Neural cell (in vitro differentiated cells): ENCODE measurements at regions not wholly inside any gene's neighbourhood (a gene's known extent, or its start where the extent isn't known, plus 50 kb on each side); places are given as distances from the start of the nearest gene placed in this dataset.
A peak's percentile ranks its signal among the peaks of the same experiment; 100 is the strongest.

Experiments used
- H2AFZ ChIP-seq: fragments of 200-600, 300-800 bp; sonication (generic), shearing (Covaris generic); 2 replicates; pipeline ENCODE4 v1.6.0; 2014; ENCODE audit warnings: low read depth, mild to moderate bottlenecking, antibody characterized with exemption, low read length, moderate library complexity
- H3F3A ChIP-seq: fragments of 200-600 bp; shearing (Covaris generic); 2 replicates; pipeline ENCODE4 v1.6.1; 2016; ENCODE audit warnings: mild to moderate bottlenecking, moderate library complexity, mixed read lengths, antibody characterized with exemption, low read length; ENCODE audit not compliant: insufficient read depth, poor library complexity, severe bottlenecking
- H3K27ac ChIP-seq: fragments of 200-600, 300-800 bp; sonication (generic), shearing (Covaris generic); 2 replicates; pipeline ENCODE4 v1.5.1; 2014; ENCODE audit warnings: mild to moderate bottlenecking, low read length, moderate library complexity
- H3K27me3 ChIP-seq: fragments of 300-800, 200-600 bp; sonication (generic), shearing (Covaris generic); 2 replicates; pipeline ENCODE4 v1.6.0; 2014; ENCODE audit warnings: mild to moderate bottlenecking, low read depth, low read length, moderate library complexity; ENCODE audit not compliant: insufficient read depth
- H3K36me3 ChIP-seq: fragments of 300-800, 200-600 bp; sonication (generic), shearing (Covaris generic); 2 replicates; pipeline ENCODE4 v1.5.1; 2014; ENCODE audit warnings: mild to moderate bottlenecking, antibody characterized with exemption, low read length, moderate library complexity; ENCODE audit not compliant: insufficient read depth
- H3K4me2 ChIP-seq: fragments of 300-800, 200-600 bp; sonication (generic), shearing (Covaris generic); 2 replicates; pipeline ENCODE4 v1.6.0; 2014; ENCODE audit warnings: mild to moderate bottlenecking, low read length
- H3K4me3 ChIP-seq: fragments of 300-800, 200-600 bp; sonication (generic), shearing (Covaris generic); 2 replicates; pipeline ENCODE4 v1.5.1; 2014; ENCODE audit warnings: mild to moderate bottlenecking, low read length, moderate library complexity
- H3K79me2 ChIP-seq: fragments of 200-600 bp; shearing (Covaris generic); replicated peaks from 2 replicates; pipeline ENCODE4 v1.6.0; 2014; ENCODE audit warnings: mild to moderate bottlenecking, low read length, moderate library complexity; ENCODE audit not compliant: insufficient read depth
- H3K9ac ChIP-seq: fragments of 300-800, 200-600 bp; sonication (generic), shearing (Covaris generic); 2 replicates; pipeline ENCODE4 v1.6.1; 2016; ENCODE audit warnings: mild to moderate bottlenecking, low read length, mixed read lengths
- H3K9me2 ChIP-seq: fragments of 200-600 bp; shearing (Covaris generic); 2 replicates; pipeline ENCODE4 v1.6.1; 2016; ENCODE audit warnings: mild to moderate bottlenecking, low read length, mixed read lengths; ENCODE audit not compliant: insufficient read depth
- H3K9me3 ChIP-seq: fragments of 200-600, 300-800 bp; sonication (generic), shearing (Covaris generic); 2 replicates; pipeline ENCODE4 v1.6.1; 2016; ENCODE audit warnings: mild to moderate bottlenecking, mixed run types, low read length, moderate library complexity, mixed read lengths
- H4K20me1 ChIP-seq: fragments of 200-600 bp; shearing (Covaris generic); 2 replicates; pipeline ENCODE4 v1.6.1; 2016; ENCODE audit warnings: mild to moderate bottlenecking, mixed run types; ENCODE audit not compliant: insufficient read depth
- CTCF ChIP-seq: fragments of 450-650 bp; IDR thresholded peaks from 2 replicates; pipeline ENCODE4 v1.5.1; 2014; ENCODE audit warnings: antibody characterized with exemption, mild to moderate bottlenecking, moderate library complexity; ENCODE audit not compliant: poor library complexity, severe bottlenecking
- EP300 ChIP-seq: fragments of 450-650 bp; conservative IDR thresholded peaks from 2 replicates; pipeline ENCODE4 v1.6.1; 2014; ENCODE audit warnings: antibody characterized with exemption, mild to moderate bottlenecking, moderate library complexity; ENCODE audit not compliant: poor library complexity, severe bottlenecking
- EZH2 ChIP-seq: fragments of 200-600, 300-800 bp; shearing (Covaris generic), sonication (generic); IDR thresholded peaks from 2 replicates; pipeline ENCODE4 v1.6.1; 2014; ENCODE audit warnings: antibody characterized with exemption, low read length, borderline replicate concordance, mild to moderate bottlenecking; ENCODE audit not compliant: insufficient read depth, poor library complexity, severe bottlenecking
- MXI1 ChIP-seq: fragments of 450-650 bp; conservative IDR thresholded peaks from 2 replicates; pipeline ENCODE4 v1.6.1; 2014; ENCODE audit warnings: antibody characterized with exemption, mild to moderate bottlenecking; ENCODE audit not compliant: poor library complexity, severe bottlenecking
- POLR2AphosphoS5 ChIP-seq: IDR thresholded peaks from 2 replicates; pipeline ENCODE4 v1.6.1; 2012
- RAD21 ChIP-seq: fragments of 450-650 bp; conservative IDR thresholded peaks from 2 replicates; pipeline ENCODE4 v1.6.1; 2014; ENCODE audit warnings: antibody characterized with exemption, mild to moderate bottlenecking, moderate library complexity
- REST ChIP-seq: IDR thresholded peaks from 2 replicates; pipeline ENCODE4 v1.6.1; 2012; ENCODE audit warnings: borderline replicate concordance
- SMC3 ChIP-seq: fragments of 450-650 bp; conservative IDR thresholded peaks from 2 replicates; pipeline ENCODE4 v1.6.1; 2014; ENCODE audit warnings: antibody characterized with exemption, mild to moderate bottlenecking, moderate library complexity; ENCODE audit not compliant: poor library complexity
- TAF1 ChIP-seq: IDR thresholded peaks from 2 replicates; pipeline ENCODE4 v1.6.1; 2012; ENCODE audit warnings: low read depth

- Histone ChIP-seq H3K4me3 (no peak overlapping the region), H3K27me3 (peaks cover 3% of the 10 kb centered on the region), H4K20me1 (no peaks in the 10 kb centered on the region), H3K9me2 (no peaks in the 10 kb centered on the region), H3F3A (no peaks in the 10 kb centered on the region), H2AFZ (no peak overlapping the region), H3K9me3 (no peaks in the 10 kb centered on the region), H3K36me3 (no peaks in the 10 kb centered on the region), H3K27ac (no peak overlapping the region), H3K4me2 (no peak overlapping the region), H3K9ac (no peak overlapping the region), H3K79me2 (no peaks in the 10 kb centered on the region)
- TF ChIP-seq RAD21, result no peak
- no peak for TF ChIP-seq POLR2AphosphoS5
Measured at GRCh38 chr20:51100617-51101016, 77.7 kb upstream of the KCNG1 start.

- Histone ChIP-seq H3K36me3 (no peaks in the 10 kb centered on the region), H4K20me1 (no peaks in the 10 kb centered on the region), H2AFZ (no peak overlapping the region), H3K79me2 (no peaks in the 10 kb centered on the region), H3K4me3 (no peak overlapping the region), H3F3A (no peaks in the 10 kb centered on the region), H3K9ac (no peak overlapping the region), H3K27ac (peak overlapping the region; percentile 10), H3K9me3 (no peaks in the 10 kb centered on the region), H3K4me2 (no peak overlapping the region), H3K9me2 (no peaks in the 10 kb centered on the region), H3K27me3 (peaks cover 1% of the 10 kb centered on the region)
- TF ChIP-seq EZH2 (no peak), TAF1 (no peak), MXI1 (no peak), CTCF (no peak), REST (no peak)
Measured at GRCh38 chr20:51098284-51098810, 75.4 kb upstream of the KCNG1 start.

- Histone ChIP-seq H2AFZ (no peak overlapping the region), H3K27me3 (no peaks in the 10 kb centered on the region), H3K9ac (no peak overlapping the region), H4K20me1 (no peaks in the 10 kb centered on the region), H3K79me2 (no peaks in the 10 kb centered on the region), H3K4me3 (no peak overlapping the region), H3K4me2 (no peak overlapping the region), H3K27ac (no peak overlapping the region), H3K36me3 (no peaks in the 10 kb centered on the region), H3F3A (no peaks in the 10 kb centered on the region), H3K9me2 (no peaks in the 10 kb centered on the region), H3K9me3 (no peaks in the 10 kb centered on the region)
- TF ChIP-seq RAD21 (no peak), EZH2 (no peak), CTCF (no peak), EP300 (no peak), TAF1 (no peak), REST (no peak), POLR2AphosphoS5 (no peak), MXI1 (no peak), SMC3 (no peak)
Measured at GRCh38 chr20:51097351-51098120, 74.6 kb upstream of the KCNG1 start.
